KMS-11 (cell line): ENCODE measurements at regions not wholly inside any gene's neighbourhood (a gene's known extent, or its start where the extent isn't known, plus 50 kb on each side); places are given as distances from the start of the nearest gene placed in this dataset.

Source experiments
- H2AFZ ChIP-seq: fragments of 200-600 bp; sonication (generic); 2 replicates; pipeline ENCODE4 v1.6.1; 2016; ENCODE audit warnings: antibody characterized with exemption, mixed run types, low read depth
- H3K27ac ChIP-seq: fragments of 200-600 bp; sonication (generic); 2 replicates; pipeline ENCODE4 v1.6.1; 2016; ENCODE audit warnings: mild to moderate bottlenecking, mixed run types
- H3K27me3 ChIP-seq: fragments of 200-600 bp; sonication (generic); 2 replicates; pipeline ENCODE4 v1.6.1; 2017; ENCODE audit warnings: mild to moderate bottlenecking, low read depth, mixed run types, moderate library complexity; ENCODE audit not compliant: insufficient read depth
- H3K36me3 ChIP-seq: fragments of 200-600 bp; sonication (generic); 2 replicates; pipeline ENCODE4 v1.6.1; 2017; ENCODE audit warnings: mild to moderate bottlenecking, mixed run types; ENCODE audit not compliant: insufficient read depth
- H3K4me1 ChIP-seq: fragments of 200-600 bp; sonication (generic); 2 replicates; pipeline ENCODE4 v1.6.1; 2016; ENCODE audit warnings: mild to moderate bottlenecking, low read depth, mixed run types; ENCODE audit not compliant: poor library complexity, severe bottlenecking
- H3K4me2 ChIP-seq: fragments of 200-600 bp; sonication (generic); 2 replicates; pipeline ENCODE4 v1.7.0; 2016; ENCODE audit warnings: mild to moderate bottlenecking, mixed run types
- H3K4me3 ChIP-seq: fragments of 200-600 bp; sonication (generic); IDR thresholded peaks from 2 replicates; pipeline ENCODE4 v1.6.1; 2017; ENCODE audit warnings: low read depth, low read length, mixed read lengths; ENCODE audit not compliant: insufficient read depth
- H3K79me2 ChIP-seq: fragments of 200-600 bp; sonication (generic); 2 replicates; pipeline ENCODE4 v1.6.1; 2016; ENCODE audit warnings: low read depth, mixed run types; ENCODE audit not compliant: insufficient read depth
- H3K9ac ChIP-seq: fragments of 200-600 bp; sonication (generic); 2 replicates; pipeline ENCODE4 v1.6.1; 2016; ENCODE audit warnings: mild to moderate bottlenecking, mixed run types
- H4K20me1 ChIP-seq: fragments of 200-600 bp; sonication (generic); 2 replicates; pipeline ENCODE4 v1.6.1; 2016; ENCODE audit warnings: mild to moderate bottlenecking, mixed run types; ENCODE audit not compliant: insufficient read depth
- TF ChIP-seq, protein P1 (sequence below): fragments of 200-600 bp; sonication (generic); conservative IDR thresholded peaks from 2 replicates; pipeline ENCODE4 v1.6.1; 2017; ENCODE audit warnings: low read depth, mild to moderate bottlenecking, antibody characterized with exemption, low read length, moderate library complexity, mixed read lengths

- Histone ChIP-seq H2AFZ (no peak overlapping the region), H3K9ac (no peak overlapping the region), H3K4me2 (no peak overlapping the region), H3K4me1 (no peaks in the 10 kb centered on the region), H3K27ac (no peak overlapping the region), H3K36me3 (no peaks in the 10 kb centered on the region), H3K4me3 (no peak overlapping the region), H4K20me1 (no peaks in the 10 kb centered on the region), H3K27me3 (no peaks in the 10 kb centered on the region), H3K79me2 (no peaks in the 10 kb centered on the region)
- TF ChIP-seq, protein P1, sequence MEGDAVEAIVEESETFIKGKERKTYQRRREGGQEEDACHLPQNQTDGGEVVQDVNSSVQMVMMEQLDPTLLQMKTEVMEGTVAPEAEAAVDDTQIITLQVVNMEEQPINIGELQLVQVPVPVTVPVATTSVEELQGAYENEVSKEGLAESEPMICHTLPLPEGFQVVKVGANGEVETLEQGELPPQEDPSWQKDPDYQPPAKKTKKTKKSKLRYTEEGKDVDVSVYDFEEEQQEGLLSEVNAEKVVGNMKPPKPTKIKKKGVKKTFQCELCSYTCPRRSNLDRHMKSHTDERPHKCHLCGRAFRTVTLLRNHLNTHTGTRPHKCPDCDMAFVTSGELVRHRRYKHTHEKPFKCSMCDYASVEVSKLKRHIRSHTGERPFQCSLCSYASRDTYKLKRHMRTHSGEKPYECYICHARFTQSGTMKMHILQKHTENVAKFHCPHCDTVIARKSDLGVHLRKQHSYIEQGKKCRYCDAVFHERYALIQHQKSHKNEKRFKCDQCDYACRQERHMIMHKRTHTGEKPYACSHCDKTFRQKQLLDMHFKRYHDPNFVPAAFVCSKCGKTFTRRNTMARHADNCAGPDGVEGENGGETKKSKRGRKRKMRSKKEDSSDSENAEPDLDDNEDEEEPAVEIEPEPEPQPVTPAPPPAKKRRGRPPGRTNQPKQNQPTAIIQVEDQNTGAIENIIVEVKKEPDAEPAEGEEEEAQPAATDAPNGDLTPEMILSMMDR, result no peak
These were observed 67.8 kb upstream of the SSTR1 start for GRCh38 chr14:38139926-38140325.

DNA sequence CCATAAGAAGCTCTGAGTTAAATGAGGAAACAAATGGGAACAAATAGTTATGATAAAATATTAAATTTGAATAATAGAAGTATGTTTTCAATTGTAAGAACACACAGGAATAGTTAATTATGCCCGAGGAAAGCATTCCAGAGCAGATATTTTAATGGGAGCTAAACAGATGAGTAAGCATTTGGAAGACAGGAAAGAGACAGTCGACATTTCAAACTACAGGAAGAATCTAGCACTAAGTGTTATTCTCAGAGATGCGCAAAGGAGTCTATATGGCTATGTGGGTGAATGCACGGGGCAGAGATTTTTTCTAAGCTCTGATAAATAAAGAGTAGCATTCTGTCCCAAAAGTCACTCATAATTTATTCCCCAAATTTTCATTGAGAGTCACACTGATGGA, 64.5 kb upstream of the SSTR1 start:
- no peak overlapping the region for H3K4me3 ChIP-seq
- H3K36me3 ChIP-seq, result no peaks in the 10 kb centered on the region
- H3K27me3 ChIP-seq, result no peaks in the 10 kb centered on the region
- TF ChIP-seq, protein P1, result no peak
- H3K27ac ChIP-seq, result no peak overlapping the region
- H3K9ac ChIP-seq, result no peak overlapping the region
- no peaks in the 10 kb centered on the region for H3K4me1 ChIP-seq
- no peak overlapping the region for H3K4me2 ChIP-seq
- H2AFZ ChIP-seq, result no peak overlapping the region
- no peaks in the 10 kb centered on the region for H3K79me2 ChIP-seq
- no peaks in the 10 kb centered on the region for H4K20me1 ChIP-seq

DNA sequence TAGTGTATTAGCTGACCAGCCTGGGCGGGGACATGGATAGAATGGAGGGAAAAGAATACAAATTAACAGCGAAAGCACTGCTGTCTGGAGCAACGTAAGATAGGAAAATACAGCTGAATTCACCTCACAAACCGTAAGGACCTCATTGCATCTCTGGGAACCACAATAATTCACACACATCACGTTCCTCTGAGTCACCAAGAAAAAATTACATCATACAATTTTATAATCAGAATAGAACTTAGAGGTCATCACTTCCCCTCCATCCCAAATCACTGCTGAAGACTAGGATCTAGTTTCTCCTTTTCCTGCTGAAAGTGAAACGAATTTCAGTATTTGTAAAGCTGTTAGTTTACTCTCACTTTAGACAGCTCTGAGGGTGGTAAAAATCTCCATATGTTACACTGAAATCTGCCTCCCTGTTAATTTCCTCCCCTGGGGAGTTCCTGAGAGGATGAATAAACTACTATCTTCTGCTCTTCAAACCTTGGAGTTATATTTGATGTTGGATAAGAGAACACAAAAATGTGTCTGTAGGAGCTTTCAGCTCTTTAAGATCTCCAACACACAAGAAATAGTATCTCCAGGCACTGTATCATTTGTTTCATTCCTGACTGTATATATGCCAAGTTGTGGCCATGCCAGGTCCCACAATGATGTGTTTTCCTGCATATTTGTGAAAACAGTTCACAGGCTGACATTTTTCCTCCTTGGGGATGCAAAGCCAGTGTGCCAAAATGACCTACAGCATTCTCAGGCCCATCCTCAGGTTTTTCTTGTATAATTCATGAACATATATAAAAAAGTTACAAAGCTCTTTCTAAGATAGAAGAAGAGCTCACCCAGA, 63.8 kb upstream of the SSTR1 start:
- Histone ChIP-seq H3K27me3 (no peaks in the 10 kb centered on the region), H3K4me1 (no peaks in the 10 kb centered on the region), H4K20me1 (no peaks in the 10 kb centered on the region), H3K4me2 (no peak overlapping the region), H2AFZ (no peak overlapping the region), H3K79me2 (no peaks in the 10 kb centered on the region), H3K36me3 (no peaks in the 10 kb centered on the region), H3K9ac (no peak overlapping the region), H3K27ac (no peak overlapping the region), H3K4me3 (no peak overlapping the region)
- TF ChIP-seq, protein P1, result no peak

DNA sequence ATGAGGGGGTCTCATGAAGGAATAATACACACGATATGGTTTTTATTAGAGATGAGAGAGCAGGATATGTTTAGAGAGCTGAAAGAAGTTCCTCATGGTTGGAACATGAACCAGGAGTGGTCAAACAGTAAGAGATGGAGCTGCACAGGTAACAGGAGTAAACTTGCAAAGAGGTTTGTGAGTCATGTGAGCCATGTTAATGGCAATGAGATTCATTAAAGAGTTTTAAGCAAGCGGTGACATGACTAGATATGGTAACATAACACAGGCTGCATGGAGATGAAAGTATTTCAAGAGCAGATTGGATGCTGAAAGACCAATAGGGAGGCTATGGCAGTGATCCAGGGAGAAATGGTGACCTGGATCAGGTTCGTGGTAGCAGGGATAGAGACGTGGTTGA, 62.6 kb upstream of the SSTR1 start:
- Histone ChIP-seq H3K27me3 (no peaks in the 10 kb centered on the region), H3K27ac (no peak overlapping the region), H3K36me3 (no peaks in the 10 kb centered on the region), H2AFZ (no peak overlapping the region), H3K4me2 (no peak overlapping the region), H3K4me3 (no peak overlapping the region), H3K4me1 (no peaks in the 10 kb centered on the region), H3K9ac (no peak overlapping the region), H3K79me2 (no peaks in the 10 kb centered on the region), H4K20me1 (no peaks in the 10 kb centered on the region)
- TF ChIP-seq, protein P1, result no peak
